HG03469 (cell line): ENCODE measurements at regions not wholly inside any gene's neighbourhood (a gene's known extent, or its start where the extent isn't known, plus 50 kb on each side); places are given as distances from the start of the nearest gene placed in this dataset.

Experiments used
- ATAC-seq: cut with Tn5 transposase; IDR thresholded peaks from one replicate; pipeline ENCODE4 v1.9.1; 2021; ENCODE audit warnings: mild to moderate bottlenecking, moderate library complexity, moderate number of reproducible peaks; ENCODE audit not compliant: unreplicated experiment

GRCh38 chr14:101504096-101504948 is 57.0 kb upstream of the DIO3 start:
- ATAC-seq: no peak

GRCh38 chr14:101505236-101505970 is 55.9 kb upstream of the DIO3 start:
- no peak for ATAC-seq

GRCh38 chr14:101506211-101506925 is 54.9 kb upstream of the DIO3 start:
- ATAC-seq: no peak

GRCh38 chr14:101506926-101507835 is 54.1 kb upstream of the DIO3 start:
- no peak for ATAC-seq

- ATAC-seq: no peak
These were observed 53.5 kb upstream of the DIO3 start for GRCh38 chr14:101507836-101508150.

GRCh38 chr14:101508196-101508947 is 52.9 kb upstream of the DIO3 start:
- ATAC-seq: no peak

- no peak for ATAC-seq
These were observed 52.2 kb upstream of the DIO3 start for GRCh38 chr14:101508948-101509729.

- ATAC-seq: no peak
These were observed 51.4 kb upstream of the DIO3 start for GRCh38 chr14:101509730-101510371.

- no peak for ATAC-seq
These were observed 50.1 kb upstream of the DIO3 start for GRCh38 chr14:101511199-101511598.
